ENCODE measurements at regions not wholly inside any gene's neighbourhood (a gene's known extent, or its start where the extent isn't known, plus 50 kb on each side); places are given as distances from the start of the nearest gene placed in this dataset.

DNA sequence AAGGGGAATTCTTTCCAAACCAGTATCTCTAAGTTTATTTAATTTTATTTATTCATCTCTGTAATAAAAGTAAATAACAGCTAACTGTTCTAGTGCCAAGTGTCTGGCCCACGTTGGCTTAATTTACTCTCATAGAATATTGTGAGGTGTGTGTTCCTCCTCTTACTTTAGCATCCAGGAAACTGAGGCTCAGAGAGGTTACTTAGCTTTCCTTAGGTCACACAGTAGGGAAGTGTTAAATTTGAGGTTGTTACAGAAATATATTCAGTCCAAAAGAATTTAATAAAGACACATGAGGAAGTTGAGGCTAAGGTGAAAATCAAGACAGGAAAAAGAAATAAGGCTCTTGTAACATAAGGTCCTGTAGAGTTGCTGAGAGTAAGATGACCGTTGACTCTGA is 84.4 kb upstream of the MRPS22 start:
- H3K4me2 ChIP-seq (ENCODE audit: low read length): no peak overlapping the region
- H3K9ac ChIP-seq (ENCODE audit: low read length): no peak overlapping the region
- H2AFZ ChIP-seq (ENCODE audit: low read length): no peak overlapping the region
- no peaks in the 10 kb centered on the region for H3K27me3 ChIP-seq (ENCODE audit: insufficient read depth, low read length)
- H3K4me1 ChIP-seq (ENCODE audit: insufficient read depth, low read length, severe bottlenecking): no peaks in the 10 kb centered on the region
- no peaks in the 10 kb centered on the region for H3K36me3 ChIP-seq (ENCODE audit: insufficient read depth, low read length)
- no peaks in the 10 kb centered on the region for H4K20me1 ChIP-seq (ENCODE audit: insufficient read depth, low read length)
- no peaks in the 10 kb centered on the region for H3K79me2 ChIP-seq (ENCODE audit: insufficient read depth, low read length)
- H3F3A ChIP-seq (ENCODE audit: insufficient read depth, low read length): no peaks in the 10 kb centered on the region
- H3K9me2 ChIP-seq (ENCODE audit: low read depth, low read length): no peaks in the 10 kb centered on the region
- H3K27ac ChIP-seq (ENCODE audit: low read depth, low read length, poor library complexity, severe bottlenecking): no peak overlapping the region
- TF ChIP-seq EZH2 (IDR thresholded peaks at IDR 0.05; ENCODE audit: borderline replicate concordance, low read length): no peak
- TF ChIP-seq, protein P1, sequence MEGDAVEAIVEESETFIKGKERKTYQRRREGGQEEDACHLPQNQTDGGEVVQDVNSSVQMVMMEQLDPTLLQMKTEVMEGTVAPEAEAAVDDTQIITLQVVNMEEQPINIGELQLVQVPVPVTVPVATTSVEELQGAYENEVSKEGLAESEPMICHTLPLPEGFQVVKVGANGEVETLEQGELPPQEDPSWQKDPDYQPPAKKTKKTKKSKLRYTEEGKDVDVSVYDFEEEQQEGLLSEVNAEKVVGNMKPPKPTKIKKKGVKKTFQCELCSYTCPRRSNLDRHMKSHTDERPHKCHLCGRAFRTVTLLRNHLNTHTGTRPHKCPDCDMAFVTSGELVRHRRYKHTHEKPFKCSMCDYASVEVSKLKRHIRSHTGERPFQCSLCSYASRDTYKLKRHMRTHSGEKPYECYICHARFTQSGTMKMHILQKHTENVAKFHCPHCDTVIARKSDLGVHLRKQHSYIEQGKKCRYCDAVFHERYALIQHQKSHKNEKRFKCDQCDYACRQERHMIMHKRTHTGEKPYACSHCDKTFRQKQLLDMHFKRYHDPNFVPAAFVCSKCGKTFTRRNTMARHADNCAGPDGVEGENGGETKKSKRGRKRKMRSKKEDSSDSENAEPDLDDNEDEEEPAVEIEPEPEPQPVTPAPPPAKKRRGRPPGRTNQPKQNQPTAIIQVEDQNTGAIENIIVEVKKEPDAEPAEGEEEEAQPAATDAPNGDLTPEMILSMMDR (IDR thresholded peaks at IDR 0.05; ENCODE audit: low read length): no peak
- no peak overlapping the region for H3K4me3 ChIP-seq (ENCODE audit: low read depth, low read length, poor library complexity, severe bottlenecking)
- H3K9me3 ChIP-seq (ENCODE audit: low read length): no peaks in the 10 kb centered on the region

DNA sequence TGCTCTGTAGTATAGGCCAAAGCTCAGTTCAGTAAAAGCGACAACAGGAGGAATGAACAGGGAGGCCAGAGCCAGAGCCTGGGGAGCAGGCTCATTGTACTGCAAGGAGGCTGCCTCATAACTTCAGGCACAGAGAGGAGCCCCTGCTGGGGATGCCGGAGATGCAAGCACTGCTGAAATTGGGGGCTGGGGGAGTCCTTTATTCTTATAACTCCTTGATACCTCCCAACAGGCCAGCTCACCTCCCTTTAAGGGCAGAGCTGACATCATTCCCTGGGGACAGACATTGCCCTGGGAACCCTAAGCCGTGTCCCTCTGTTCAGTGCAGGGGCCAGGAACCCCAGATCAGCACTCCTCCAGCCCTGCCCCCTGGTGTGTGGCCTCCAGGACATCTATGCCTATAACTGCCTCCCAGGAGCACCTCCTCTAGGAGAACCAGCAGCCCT is 83.8 kb upstream of the MRPS22 start:
- Histone ChIP-seq H2AFZ (ENCODE audit: low read length) (no peak overlapping the region), H3K79me2 (ENCODE audit: insufficient read depth, low read length) (no peaks in the 10 kb centered on the region), H3K4me1 (ENCODE audit: insufficient read depth, low read length, severe bottlenecking) (no peaks in the 10 kb centered on the region), H3K36me3 (ENCODE audit: insufficient read depth, low read length) (no peaks in the 10 kb centered on the region), H4K20me1 (ENCODE audit: insufficient read depth, low read length) (no peaks in the 10 kb centered on the region), H3K4me3 (ENCODE audit: low read depth, low read length, poor library complexity, severe bottlenecking) (no peak overlapping the region), H3K9me2 (ENCODE audit: low read depth, low read length) (no peaks in the 10 kb centered on the region), H3K27me3 (ENCODE audit: insufficient read depth, low read length) (no peaks in the 10 kb centered on the region), H3K9ac (ENCODE audit: low read length) (no peak overlapping the region), H3K9me3 (ENCODE audit: low read length) (no peaks in the 10 kb centered on the region), H3K4me2 (ENCODE audit: low read length) (no peak overlapping the region), H3K27ac (ENCODE audit: low read depth, low read length, poor library complexity, severe bottlenecking) (no peak overlapping the region), H3F3A (ENCODE audit: insufficient read depth, low read length) (no peaks in the 10 kb centered on the region)
- TF ChIP-seq EZH2 (IDR thresholded peaks at IDR 0.05; ENCODE audit: borderline replicate concordance, low read length): no peak
- TF ChIP-seq, protein P1 (IDR thresholded peaks at IDR 0.05; ENCODE audit: low read length): no peak

DNA sequence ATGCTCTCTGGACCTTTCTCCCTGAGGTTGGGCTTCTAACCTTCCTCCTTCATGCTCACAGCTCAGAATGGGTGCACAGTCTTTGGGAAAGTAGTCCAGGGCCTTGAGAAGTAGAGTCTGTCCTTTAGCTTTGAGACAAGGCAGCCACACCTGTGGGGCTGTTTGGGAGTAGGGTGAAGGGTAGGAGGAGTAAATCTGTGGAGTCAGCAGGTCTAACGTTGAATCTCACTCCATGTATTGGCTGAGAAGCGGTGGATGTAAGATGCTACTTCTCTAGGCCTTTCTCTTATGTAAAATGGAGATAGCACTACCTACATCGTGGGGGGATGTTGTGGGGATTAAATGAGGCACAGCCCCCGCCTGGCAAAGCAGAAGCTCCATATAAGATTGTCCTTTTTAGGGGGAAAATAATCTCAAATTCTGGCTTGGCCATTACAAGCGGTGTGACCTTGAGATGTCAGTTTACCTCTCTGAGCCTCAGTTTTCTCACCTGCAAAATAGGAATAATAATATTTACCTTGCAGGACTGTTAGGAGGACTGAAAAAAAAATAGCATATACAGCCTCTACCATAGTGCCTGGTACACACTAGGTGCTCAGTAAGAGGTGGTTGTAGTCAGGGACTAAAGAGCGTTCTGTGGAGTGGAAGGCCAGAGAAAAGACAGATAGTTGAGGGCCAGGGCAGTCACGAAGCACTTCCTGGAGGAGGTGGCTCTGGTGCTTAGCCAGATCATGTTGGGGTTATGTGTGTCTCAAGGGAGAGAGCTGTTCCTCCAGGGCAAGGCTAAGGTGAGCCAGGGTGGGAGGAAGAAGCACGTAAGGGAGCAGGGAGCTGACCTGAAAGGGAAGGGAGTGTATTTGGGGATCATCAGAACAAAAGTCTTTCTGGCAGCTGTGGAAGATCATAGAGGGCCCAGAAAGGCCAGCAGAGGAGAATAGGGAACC is 82.8 kb upstream of the MRPS22 start:
- no peaks in the 10 kb centered on the region for H3K9me3 ChIP-seq (ENCODE audit: low read length)

More for the DNA sequence above, 82.8 kb upstream of the MRPS22 start:
- Histone ChIP-seq H3K4me2 (ENCODE audit: low read length) (no peak overlapping the region), H3K36me3 (ENCODE audit: insufficient read depth, low read length) (no peaks in the 10 kb centered on the region), H4K20me1 (ENCODE audit: insufficient read depth, low read length) (no peaks in the 10 kb centered on the region), H3K9me2 (ENCODE audit: low read depth, low read length) (no peaks in the 10 kb centered on the region), H3K27me3 (ENCODE audit: insufficient read depth, low read length) (no peaks in the 10 kb centered on the region), H3K4me1 (ENCODE audit: insufficient read depth, low read length, severe bottlenecking) (no peaks in the 10 kb centered on the region), H3F3A (ENCODE audit: insufficient read depth, low read length) (no peaks in the 10 kb centered on the region), H3K4me3 (ENCODE audit: low read depth, low read length, poor library complexity, severe bottlenecking) (no peak overlapping the region), H3K27ac (ENCODE audit: low read depth, low read length, poor library complexity, severe bottlenecking) (no peak overlapping the region), H3K9ac (ENCODE audit: low read length) (no peak overlapping the region), H3K79me2 (ENCODE audit: insufficient read depth, low read length) (no peaks in the 10 kb centered on the region), H2AFZ (ENCODE audit: low read length) (no peak overlapping the region)
- TF ChIP-seq, protein P1 (IDR thresholded peaks at IDR 0.05; ENCODE audit: low read length): no peak
- TF ChIP-seq EZH2 (IDR thresholded peaks at IDR 0.05; ENCODE audit: borderline replicate concordance, low read length): no peak
